GM18873 (cell line): ENCODE measurements at regions not wholly inside any gene's neighbourhood (a gene's known extent, or its start where the extent isn't known, plus 50 kb on each side); places are given as distances from the start of the nearest gene placed in this dataset.
"Not testable (repeated sequence)": the region's sequence is repeated elsewhere in the genome, so short reads cannot be mapped to it uniquely, and the experiment has no call there.

ENCODE experiments used
- ATAC-seq: cut with Tn5 transposase; IDR thresholded peaks from one replicate; pipeline ENCODE4 v1.9.1; 2021; ENCODE audit warnings: mild to moderate bottlenecking, moderate library complexity, moderate number of reproducible peaks; ENCODE audit not compliant: unreplicated experiment, low FRiP score

- ATAC-seq, result not testable (repeated sequence)
Observed at GRCh38 chr1:78203410-78203982, 157.7 kb downstream of the GIPC2 start.

GRCh38 chr1:78210175-78210574 lies 164.4 kb downstream of the GIPC2 start:
- no peak for ATAC-seq

GRCh38 chr1:78211483-78212092 lies 165.8 kb downstream of the GIPC2 start:
- ATAC-seq, result no peak

GRCh38 chr1:78214334-78214733 lies 168.6 kb downstream of the GIPC2 start:
- ATAC-seq, result no peak

- ATAC-seq, result no peak
Observed at GRCh38 chr1:78222225-78222959, 176.6 kb downstream of the GIPC2 start.

- ATAC-seq, result no peak
Observed at GRCh38 chr1:78222960-78223358, 177.2 kb downstream of the GIPC2 start.

GRCh38 chr1:78223417-78224215 lies 177.8 kb downstream of the GIPC2 start:
- ATAC-seq, result no peak

GRCh38 chr1:78224246-78224785 lies 178.6 kb downstream of the GIPC2 start:
- no peak for ATAC-seq

GRCh38 chr1:78224861-78225552 lies 179.2 kb downstream of the GIPC2 start:
- no peak for ATAC-seq

GRCh38 chr1:78226784-78227183 lies 181.0 kb downstream of the GIPC2 start:
- ATAC-seq, result no peak

- ATAC-seq, result no peak
Observed at GRCh38 chr1:78227705-78228635, 182.2 kb downstream of the GIPC2 start.

- no peak for ATAC-seq
Observed at GRCh38 chr1:78229344-78229743, 183.6 kb downstream of the GIPC2 start.

- ATAC-seq, result no peak
Observed at GRCh38 chr1:78231477-78231876, 185.7 kb downstream of the GIPC2 start.

GRCh38 chr1:78231894-78232293 lies 186.1 kb downstream of the GIPC2 start:
- ATAC-seq, result no peak

GRCh38 chr1:78232630-78233029 lies 186.9 kb downstream of the GIPC2 start:
- ATAC-seq, result no peak

GRCh38 chr1:78234496-78234895 lies 188.7 kb downstream of the GIPC2 start:
- no peak for ATAC-seq

- no peak for ATAC-seq
Observed at GRCh38 chr1:78236716-78237115, 190.9 kb downstream of the GIPC2 start.

GRCh38 chr1:78237364-78237916 lies 191.7 kb downstream of the GIPC2 start:
- no peak for ATAC-seq

GRCh38 chr1:78240191-78240590 lies 194.4 kb downstream of the GIPC2 start:
- ATAC-seq, result no peak
